Endothelial cell of umbilical vein (primary cell): ENCODE measurements at regions not wholly inside any gene's neighbourhood (a gene's known extent, or its start where the extent isn't known, plus 50 kb on each side); places are given as distances from the start of the nearest gene placed in this dataset.

Source experiments
- BruUV-seq: library from RNA; stranded (reverse); fragments of 400-500 nt; replicated peaks from 2 replicates; lab custom pipeline; 2021; lab: Mats Ljungman, UMichigan
- CTCF ChIA-PET: fragments of 300-600, 350-600 bp; sonication (Branson Sonifier 250); formaldehyde crosslinking; loops from one replicate; lab custom pipeline; 2021; ENCODE audit warnings: antibody characterized with exemption, inconsistent platforms; lab: Charles Lee
- POLR2A ChIA-PET: fragments of 300-600, 350-600 bp; sonication (Branson Sonifier 250); formaldehyde crosslinking; loops from one replicate; lab custom pipeline; 2021; ENCODE audit warnings: antibody characterized with exemption, inconsistent platforms; lab: Charles Lee
- DNase-seq: peaks from one replicate; pipeline ENCODE4 v3.0.0-alpha.2; 2011; ENCODE audit warnings: low read depth, low spot score
- FAIRE-seq: peaks from 2 replicates; lab custom pipeline; 2011; peaks lifted over from hg19 to GRCh38; lab: Jason Lieb, UNC
- H2AFZ ChIP-seq: 2 replicates; pipeline ENCODE4 v1.6.0; 2012; ENCODE audit warnings: low read depth, low read length, control low read depth, inconsistent platforms
- H3K27ac ChIP-seq: 2 replicates; pipeline ENCODE4 v1.5.1; 2011; ENCODE audit warnings: low read depth, mild to moderate bottlenecking, control low read depth, low read length, moderate library complexity; ENCODE audit not compliant: insufficient read depth
- H3K27me3 ChIP-seq, 2 experiments: 2 replicates each; pipeline versions ENCODE4 v1.6.0 to v1.6.1; 2011; ENCODE audit warnings: low read length in 2 of 2, mixed read lengths in 1 of 2; ENCODE audit not compliant: control insufficient read depth in 2 of 2, insufficient read depth in 2 of 2
- H3K36me3 ChIP-seq, 2 experiments: 2 replicates in 1 of 2; 3 replicates in 1 of 2; pipeline ENCODE4 v1.5.1; 2011; ENCODE audit warnings: low read length in 2 of 2, mild to moderate bottlenecking in 1 of 2, moderate library complexity in 1 of 2; ENCODE audit not compliant: control insufficient read depth in 2 of 2, insufficient read depth in 2 of 2; ENCODE audit errors: extremely low read depth in 1 of 2
- H3K4me1 ChIP-seq: 3 replicates; pipeline ENCODE4 v1.5.1; 2011; ENCODE audit warnings: mild to moderate bottlenecking, low read length; ENCODE audit not compliant: control insufficient read depth, insufficient read depth; ENCODE audit errors: extremely low read depth
- H3K4me2 ChIP-seq: 2 replicates; pipeline ENCODE4 v1.6.1; 2011; ENCODE audit warnings: low read length, control low read depth, mixed read lengths; ENCODE audit not compliant: insufficient read depth
- H3K4me3 ChIP-seq, 3 experiments: fragments of 200-600 bp in 1 of 3; sonication (generic), shearing (Covaris generic) in 1 of 3; replicated peaks in 1 of 3; 2 replicates each; pipeline ENCODE4 v1.5.1; 2011 to 2016; ENCODE audit warnings: control low read depth in 3 of 3, low read length in 3 of 3, mild to moderate bottlenecking in 2 of 3, inconsistent platforms in 1 of 3, low read depth in 1 of 3, moderate library complexity in 1 of 3; ENCODE audit not compliant: insufficient read depth in 1 of 3
- H3K79me2 ChIP-seq: 2 replicates; pipeline ENCODE4 v1.6.0; 2012; ENCODE audit warnings: low read length, inconsistent platforms; ENCODE audit not compliant: control insufficient read depth, insufficient read depth
- H3K9ac ChIP-seq: replicated peaks from 2 replicates; pipeline ENCODE3; 2011; ENCODE audit warnings: low read length, control low read depth; ENCODE audit not compliant: insufficient read depth; ENCODE audit errors: extremely low read depth
- H3K9me1 ChIP-seq: replicated peaks from 3 replicates; pipeline ENCODE4 v1.6.0; 2011; ENCODE audit warnings: mild to moderate bottlenecking, low read length; ENCODE audit not compliant: control insufficient read depth, insufficient read depth; ENCODE audit errors: extremely low read depth
- H3K9me3 ChIP-seq: replicated peaks from 2 replicates; pipeline ENCODE4 v1.5.1; 2012; ENCODE audit warnings: low read length, inconsistent platforms; ENCODE audit not compliant: control insufficient read depth, insufficient read depth
- H4K20me1 ChIP-seq: replicated peaks from 2 replicates; pipeline ENCODE3; 2011; ENCODE audit warnings: mild to moderate bottlenecking, low read length; ENCODE audit not compliant: control insufficient read depth, insufficient read depth; ENCODE audit errors: extremely low read depth
- EZH2 ChIP-seq: IDR thresholded peaks from 2 replicates; pipeline ENCODE4 v1.6.1; 2012; ENCODE audit warnings: borderline replicate concordance, low read depth, mild to moderate bottlenecking, moderate library complexity, low read length, inconsistent platforms; ENCODE audit not compliant: severe bottlenecking
- FOS ChIP-seq: IDR thresholded peaks from 2 replicates; pipeline ENCODE4 v1.6.1; 2011; ENCODE audit warnings: mild to moderate bottlenecking, low read length, moderate library complexity, borderline replicate concordance; ENCODE audit not compliant: insufficient read depth
- GATA2 ChIP-seq: IDR thresholded peaks from 2 replicates; pipeline ENCODE4 v1.7.0; 2011; ENCODE audit warnings: low read depth, mild to moderate bottlenecking, moderate library complexity, mixed read lengths, low read length; ENCODE audit not compliant: insufficient read length, insufficient read depth
- JUN ChIP-seq: IDR thresholded peaks from 2 replicates; pipeline ENCODE4 v1.6.1; 2011; ENCODE audit warnings: borderline replicate concordance, low read depth; ENCODE audit not compliant: insufficient read length, insufficient read depth
- MAX ChIP-seq: IDR thresholded peaks from 2 replicates; pipeline ENCODE4 v1.6.1; 2011; ENCODE audit not compliant: insufficient read depth, insufficient read length
- MYC ChIP-seq: IDR thresholded peaks from one replicate; pipeline ENCODE4 v1.6.1; 2011; ENCODE audit warnings: mild to moderate bottlenecking, low read depth, low read length
- POLR2A ChIP-seq: IDR thresholded peaks from 2 replicates; pipeline ENCODE4 v1.6.1; 2012; ENCODE audit warnings: low read depth, mild to moderate bottlenecking, control low read depth, low read length
- POLR2AphosphoS5 ChIP-seq: IDR thresholded peaks from 2 replicates; pipeline ENCODE4 v1.6.1; 2012; ENCODE audit warnings: low read depth, mild to moderate bottlenecking, control low read depth, low read length, moderate library complexity; ENCODE audit not compliant: insufficient read depth
- dilution Hi-C: fragments of 300-500 bp; cut with MboI; formaldehyde crosslinking; loops from one replicate; pipeline ENCODE4 v1.15.0; 2019; ENCODE audit warnings: low sequenced_read_pairs; ENCODE audit not compliant: extremely low pct_ligation_motif_present
- intact Hi-C: fragments of 100-400 bp; cut with micrococcal nuclease; formaldehyde crosslinking; loops from one replicate; pipeline ENCODE4 v1.10.0; 2022
- TF ChIP-seq, protein P1 (sequence below), 2 donors: IDR thresholded peaks; 1 replicate in 1 of 2; 2 replicates in 1 of 2; pipeline ENCODE4 v1.5.1; 2011; ENCODE audit warnings: low read length in 2 of 2, mild to moderate bottlenecking in 2 of 2, moderate library complexity in 2 of 2, control low read depth in 1 of 2, inconsistent platforms in 1 of 2, low read depth in 1 of 2; ENCODE audit not compliant: insufficient read depth in 1 of 2; ENCODE audit errors: extremely low read depth in 1 of 2

DNA sequence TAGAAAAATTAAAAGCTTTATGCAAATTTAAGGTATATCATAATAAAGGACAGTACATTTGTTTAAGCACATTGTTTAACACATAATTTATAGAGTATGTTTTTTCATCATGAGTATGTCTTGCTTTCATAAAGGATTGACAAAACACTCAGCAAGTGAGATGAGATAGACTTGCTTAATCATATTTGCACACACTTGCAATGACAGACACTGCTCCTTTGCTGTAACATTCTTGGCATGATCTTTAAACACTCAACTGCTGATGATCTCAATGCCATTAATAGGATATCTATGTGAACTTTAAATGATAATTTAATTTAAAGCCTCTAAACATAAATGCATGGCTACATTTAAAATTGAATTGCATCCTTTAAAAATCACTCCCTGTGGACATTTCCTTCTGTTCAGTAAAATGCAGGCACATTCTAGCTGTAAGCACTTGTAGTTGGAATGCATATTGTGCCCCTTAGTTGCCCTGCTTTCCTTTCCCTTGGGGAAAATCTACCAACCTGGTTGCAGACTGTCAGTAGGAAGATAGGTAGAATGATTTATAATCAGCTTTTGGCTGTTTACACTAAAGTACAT, 979.0 kb downstream of the TMTC2 start:
- H2AFZ ChIP-seq, result no peak overlapping the region
- DNase-seq, result no peak
- CTCF ChIA-PET, result no interaction called here
- intact Hi-C loops, result no loop called here
- H3K4me3 ChIP-seq, result no peak overlapping the region
- no peak overlapping the region for H3K4me2 ChIP-seq
- BruUV-seq, result no TSS peak
- no peaks in the 10 kb centered on the region for H3K27me3 ChIP-seq
- FAIRE-seq, result no peak
- H3K79me2 ChIP-seq, result no peaks in the 10 kb centered on the region
- H4K20me1 ChIP-seq, result no peaks in the 10 kb centered on the region
- no peaks in the 10 kb centered on the region for H3K9me3 ChIP-seq
- no peak overlapping the region for H3K27ac ChIP-seq
- no peaks in the 10 kb centered on the region for H3K36me3 ChIP-seq
- TF ChIP-seq JUN, result no peak
- TF ChIP-seq MYC, result no peak
- no peak for TF ChIP-seq POLR2AphosphoS5
- no peak for TF ChIP-seq POLR2A
- TF ChIP-seq FOS, result no peak
- TF ChIP-seq GATA2, result no peak
- no peak for TF ChIP-seq MAX
- TF ChIP-seq, protein P1, sequence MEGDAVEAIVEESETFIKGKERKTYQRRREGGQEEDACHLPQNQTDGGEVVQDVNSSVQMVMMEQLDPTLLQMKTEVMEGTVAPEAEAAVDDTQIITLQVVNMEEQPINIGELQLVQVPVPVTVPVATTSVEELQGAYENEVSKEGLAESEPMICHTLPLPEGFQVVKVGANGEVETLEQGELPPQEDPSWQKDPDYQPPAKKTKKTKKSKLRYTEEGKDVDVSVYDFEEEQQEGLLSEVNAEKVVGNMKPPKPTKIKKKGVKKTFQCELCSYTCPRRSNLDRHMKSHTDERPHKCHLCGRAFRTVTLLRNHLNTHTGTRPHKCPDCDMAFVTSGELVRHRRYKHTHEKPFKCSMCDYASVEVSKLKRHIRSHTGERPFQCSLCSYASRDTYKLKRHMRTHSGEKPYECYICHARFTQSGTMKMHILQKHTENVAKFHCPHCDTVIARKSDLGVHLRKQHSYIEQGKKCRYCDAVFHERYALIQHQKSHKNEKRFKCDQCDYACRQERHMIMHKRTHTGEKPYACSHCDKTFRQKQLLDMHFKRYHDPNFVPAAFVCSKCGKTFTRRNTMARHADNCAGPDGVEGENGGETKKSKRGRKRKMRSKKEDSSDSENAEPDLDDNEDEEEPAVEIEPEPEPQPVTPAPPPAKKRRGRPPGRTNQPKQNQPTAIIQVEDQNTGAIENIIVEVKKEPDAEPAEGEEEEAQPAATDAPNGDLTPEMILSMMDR (IDR thresholded peaks at IDR 0.05; ENCODE audit: extremely low read depth in 1 of 2, insufficient read depth in 1 of 2, low read depth in 1 of 2, low read length in 2 of 2), result no peak
- TF ChIP-seq EZH2, result no peak
- H3K9me1 ChIP-seq, result no peaks in the 10 kb centered on the region
- no peak overlapping the region for H3K9ac ChIP-seq
- no peaks in the 10 kb centered on the region for H3K4me1 ChIP-seq
- POLR2A ChIA-PET, result no interaction called here
- dilution Hi-C loops, result no loop called here
